ENCODE measurements at regions not wholly inside any gene's neighbourhood (a gene's known extent, or its start where the extent isn't known, plus 50 kb on each side); places are given as distances from the start of the nearest gene placed in this dataset.

GRCh38 chr5:93184041-93184440 lies 397.0 kb downstream of the NR2F1-AS1 start:
- ChIA-PET CTCF (no interaction called here), POLR2A (no interaction called here)
- TF ChIP-seq, protein P1, sequence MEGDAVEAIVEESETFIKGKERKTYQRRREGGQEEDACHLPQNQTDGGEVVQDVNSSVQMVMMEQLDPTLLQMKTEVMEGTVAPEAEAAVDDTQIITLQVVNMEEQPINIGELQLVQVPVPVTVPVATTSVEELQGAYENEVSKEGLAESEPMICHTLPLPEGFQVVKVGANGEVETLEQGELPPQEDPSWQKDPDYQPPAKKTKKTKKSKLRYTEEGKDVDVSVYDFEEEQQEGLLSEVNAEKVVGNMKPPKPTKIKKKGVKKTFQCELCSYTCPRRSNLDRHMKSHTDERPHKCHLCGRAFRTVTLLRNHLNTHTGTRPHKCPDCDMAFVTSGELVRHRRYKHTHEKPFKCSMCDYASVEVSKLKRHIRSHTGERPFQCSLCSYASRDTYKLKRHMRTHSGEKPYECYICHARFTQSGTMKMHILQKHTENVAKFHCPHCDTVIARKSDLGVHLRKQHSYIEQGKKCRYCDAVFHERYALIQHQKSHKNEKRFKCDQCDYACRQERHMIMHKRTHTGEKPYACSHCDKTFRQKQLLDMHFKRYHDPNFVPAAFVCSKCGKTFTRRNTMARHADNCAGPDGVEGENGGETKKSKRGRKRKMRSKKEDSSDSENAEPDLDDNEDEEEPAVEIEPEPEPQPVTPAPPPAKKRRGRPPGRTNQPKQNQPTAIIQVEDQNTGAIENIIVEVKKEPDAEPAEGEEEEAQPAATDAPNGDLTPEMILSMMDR (IDR thresholded peaks at IDR 0.05; ENCODE audit: control extremely low read depth, extremely low read depth, low read depth, missing control alignments): no peak
- DNase-seq (ENCODE audit: extremely low spot score): no peak

GRCh38 chr5:93179466-93179865 lies 401.6 kb downstream of the NR2F1-AS1 start:
- TF ChIP-seq, protein P1 (IDR thresholded peaks at IDR 0.05; ENCODE audit: control extremely low read depth, extremely low read depth, low read depth, missing control alignments): no peak
- ChIA-PET POLR2A (no interaction called here), CTCF (no interaction called here)
- no peak for DNase-seq (ENCODE audit: extremely low spot score)

GRCh38 chr5:93174930-93175329 lies 406.1 kb downstream of the NR2F1-AS1 start:
- no peak for DNase-seq (ENCODE audit: extremely low spot score)
- ChIA-PET CTCF (no interaction called here), POLR2A (no interaction called here)

GRCh38 chr5:93165559-93165958 lies 415.5 kb downstream of the NR2F1-AS1 start:
- POLR2A ChIA-PET: no interaction called here
- TF ChIP-seq, protein P1 (IDR thresholded peaks at IDR 0.05; ENCODE audit: control extremely low read depth, extremely low read depth, low read depth, missing control alignments): no peak
- no peak for DNase-seq (ENCODE audit: extremely low spot score)
- CTCF ChIA-PET: no interaction called here

More at GRCh38 chr5:93174930-93175329, 406.1 kb downstream of the NR2F1-AS1 start:
- TF ChIP-seq, protein P1 (IDR thresholded peaks at IDR 0.05; ENCODE audit: control extremely low read depth, extremely low read depth, low read depth, missing control alignments): no peak

DNA sequence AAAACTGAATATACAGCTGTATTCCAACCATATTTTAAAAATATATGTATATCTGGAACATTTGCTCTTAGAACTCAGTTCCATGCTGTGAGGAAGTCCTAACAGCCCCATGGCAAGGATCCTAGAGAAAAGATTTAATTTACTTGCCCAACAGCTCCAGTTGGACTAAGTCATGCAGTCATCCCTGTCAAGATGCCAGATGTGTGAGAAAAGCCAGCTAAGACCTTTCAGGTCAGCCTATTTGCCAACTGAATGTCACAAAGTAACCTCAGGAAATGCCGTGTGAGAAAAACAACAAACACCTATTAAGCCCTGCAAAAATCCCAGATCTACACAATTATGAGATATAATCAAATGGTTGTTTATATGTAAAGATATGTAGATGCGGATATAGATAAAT lies 416.3 kb downstream of the NR2F1-AS1 start:
- ChIA-PET POLR2A (no interaction called here), CTCF (no interaction called here)
- DNase-seq (ENCODE audit: extremely low spot score): no peak
- TF ChIP-seq, protein P1 (IDR thresholded peaks at IDR 0.05; ENCODE audit: control extremely low read depth, extremely low read depth, low read depth, missing control alignments): no peak

GRCh38 chr5:93163010-93163663 lies 417.9 kb downstream of the NR2F1-AS1 start:
- TF ChIP-seq, protein P1 (IDR thresholded peaks at IDR 0.05; ENCODE audit: control extremely low read depth, extremely low read depth, low read depth, missing control alignments): no peak
- ChIA-PET POLR2A (no interaction called here), CTCF (no interaction called here)
- DNase-seq (ENCODE audit: extremely low spot score): no peak

Measured in GM10248 (cell line).